H9 (cell line): ENCODE measurements at regions not wholly inside any gene's neighbourhood (a gene's known extent, or its start where the extent isn't known, plus 50 kb on each side); places are given as distances from the start of the nearest gene placed in this dataset.

ENCODE experiments used
- DNase-seq: peaks from one replicate; pipeline ENCODE4 v3.0.0-alpha.2; 2017
- H2AFZ ChIP-seq: one replicate; pipeline ENCODE4 v1.6.1; 2013; ENCODE audit warnings: mild to moderate bottlenecking, low read length, control low read depth, moderate library complexity
- H2AK5ac ChIP-seq: 2 replicates; pipeline ENCODE4 v1.6.1; 2013; ENCODE audit warnings: low read length, control low read depth, mixed read lengths; ENCODE audit not compliant: insufficient read length
- H2BK120ac ChIP-seq: one replicate; pipeline ENCODE4 v1.6.1; 2013; ENCODE audit warnings: low read depth, mild to moderate bottlenecking, low read length, control low read depth, inconsistent platforms; ENCODE audit not compliant: poor library complexity, severe bottlenecking
- H2BK12ac ChIP-seq: 2 replicates; pipeline ENCODE4 v1.6.1; 2013; ENCODE audit warnings: low read length, control low read depth, mixed read lengths, low read depth; ENCODE audit not compliant: insufficient read length
- H2BK15ac ChIP-seq: 2 replicates; pipeline ENCODE4 v1.6.1; 2013; ENCODE audit warnings: low read depth, low read length, control low read depth
- H2BK20ac ChIP-seq: one replicate; pipeline ENCODE4 v1.6.1; 2013; ENCODE audit warnings: low read depth, mild to moderate bottlenecking, low read length, control low read depth, inconsistent platforms; ENCODE audit not compliant: poor library complexity, severe bottlenecking
- H2BK5ac ChIP-seq: 2 replicates; pipeline ENCODE4 v1.6.1; 2013; ENCODE audit warnings: low read length, control low read depth, mixed read lengths; ENCODE audit not compliant: insufficient read length
- H3K14ac ChIP-seq: 2 replicates; pipeline ENCODE4 v1.6.1; 2013; ENCODE audit warnings: low read length, control low read depth; ENCODE audit not compliant: insufficient read depth
- H3K18ac ChIP-seq: 2 replicates; pipeline ENCODE4 v1.6.1; 2013; ENCODE audit warnings: low read depth, mild to moderate bottlenecking, mixed read lengths, low read length, control low read depth; ENCODE audit not compliant: insufficient read length
- H3K23ac ChIP-seq: 2 replicates; pipeline ENCODE4 v1.6.1; 2013; ENCODE audit warnings: low read length, control low read depth, mixed read lengths, low read depth; ENCODE audit not compliant: insufficient read length
- H3K23me2 ChIP-seq: 2 replicates; pipeline ENCODE4 v1.6.1; 2013; ENCODE audit warnings: low read depth, mild to moderate bottlenecking, mixed read lengths, low read length, control low read depth; ENCODE audit not compliant: insufficient read length, poor library complexity, severe bottlenecking
- H3K27ac ChIP-seq: 2 replicates; pipeline ENCODE4 v1.5.1; 2013; ENCODE audit warnings: low read length, control low read depth, mixed read lengths, low read depth; ENCODE audit not compliant: insufficient read length
- H3K27me3 ChIP-seq: 2 replicates; pipeline ENCODE4 v1.6.1; 2013; ENCODE audit warnings: low read length, control low read depth, inconsistent platforms; ENCODE audit not compliant: insufficient read depth
- H3K4ac ChIP-seq: 2 replicates; pipeline ENCODE4 v1.6.1; 2013; ENCODE audit warnings: low read depth, mild to moderate bottlenecking, control low read depth, inconsistent platforms, low read length, moderate library complexity
- H3K4me1 ChIP-seq: 2 replicates; pipeline ENCODE4 v1.6.1; 2013; ENCODE audit warnings: low read length, control low read depth, inconsistent platforms; ENCODE audit not compliant: insufficient read depth
- H3K4me2 ChIP-seq: 2 replicates; pipeline ENCODE4 v1.6.1; 2013; ENCODE audit warnings: low read length, control low read depth, mixed read lengths; ENCODE audit not compliant: insufficient read length, insufficient read depth
- H3K56ac ChIP-seq: 2 replicates; pipeline ENCODE4 v1.6.1; 2013; ENCODE audit warnings: low read depth, mild to moderate bottlenecking, mixed read lengths, low read length, control low read depth; ENCODE audit not compliant: insufficient read length
- H3K79me1 ChIP-seq: 2 replicates; pipeline ENCODE4 v1.6.1; 2013; ENCODE audit warnings: low read depth, mild to moderate bottlenecking, moderate library complexity, low read length, control low read depth, inconsistent platforms; ENCODE audit not compliant: insufficient read depth, poor library complexity, severe bottlenecking
- H3K79me2 ChIP-seq: 2 replicates; pipeline ENCODE4 v1.6.1; 2013; ENCODE audit warnings: low read length, control low read depth, inconsistent platforms; ENCODE audit not compliant: insufficient read depth
- H3K9ac ChIP-seq: 2 replicates; pipeline ENCODE4 v1.6.1; 2013; ENCODE audit warnings: low read length, control low read depth, mixed read lengths; ENCODE audit not compliant: insufficient read length; ENCODE audit errors: extremely low read depth
- H3K9me3 ChIP-seq: one replicate; pipeline ENCODE4 v1.6.1; 2013; ENCODE audit warnings: low read depth, low read length, inconsistent platforms; ENCODE audit not compliant: control insufficient read depth
- H3T11ph ChIP-seq: one replicate; pipeline ENCODE4 v1.6.1; 2013; ENCODE audit warnings: mild to moderate bottlenecking, low read length, control low read depth, inconsistent platforms
- H4K20me1 ChIP-seq: one replicate; pipeline ENCODE4 v1.6.1; 2013; ENCODE audit not compliant: control insufficient read depth, insufficient read length, insufficient read depth
- H4K5ac ChIP-seq: 2 replicates; pipeline ENCODE4 v1.6.1; 2013; ENCODE audit warnings: low read depth, mild to moderate bottlenecking, mixed read lengths, low read length, control low read depth; ENCODE audit not compliant: insufficient read length
- H4K8ac ChIP-seq: replicated peaks from 2 replicates; pipeline ENCODE4 v1.6.1; 2013; ENCODE audit warnings: low read length, control low read depth, mixed read lengths, low read depth; ENCODE audit not compliant: insufficient read length
- H4K91ac ChIP-seq: 2 replicates; pipeline ENCODE4 v1.6.1; 2013; ENCODE audit warnings: low read depth, mild to moderate bottlenecking, moderate library complexity, mixed read lengths, low read length, control low read depth; ENCODE audit not compliant: insufficient read length
- H3K27ac Mint-ChIP-seq, 3 experiments: 2 replicates in 2 of 3; 3 replicates in 1 of 3; pipeline ENCODE4 v1.8.0; 2020 to 2021; ENCODE audit warnings: mixed read lengths in 3 of 3, mild to moderate bottlenecking in 1 of 3, moderate library complexity in 1 of 3
- H3K27me3 Mint-ChIP-seq: 2 replicates; pipeline ENCODE4 v1.8.0; 2021; ENCODE audit warnings: low read depth, mild to moderate bottlenecking, moderate library complexity, mixed read lengths
- H3K36me3 Mint-ChIP-seq, 3 experiments: 2 replicates in 2 of 3; 3 replicates in 1 of 3; pipeline ENCODE4 v1.8.0; 2020 to 2021; ENCODE audit warnings: low read depth in 3 of 3, mixed read lengths in 3 of 3; ENCODE audit not compliant: insufficient read depth in 1 of 3
- H3K4me1 Mint-ChIP-seq, 2 experiments: 2 replicates each; pipeline ENCODE4 v1.8.0; 2020; ENCODE audit warnings: mixed read lengths in 2 of 2
- H3K4me3 Mint-ChIP-seq, 2 experiments: 2 replicates in 1 of 2; 3 replicates in 1 of 2; pipeline ENCODE4 v1.8.0; 2020 to 2021; ENCODE audit warnings: mild to moderate bottlenecking in 2 of 2, mixed read lengths in 2 of 2, moderate library complexity in 1 of 2
- H3K9me3 Mint-ChIP-seq, 2 experiments: 2 replicates in 1 of 2; 3 replicates in 1 of 2; pipeline ENCODE4 v1.8.0; 2020; ENCODE audit warnings: mild to moderate bottlenecking in 2 of 2, mixed read lengths in 2 of 2, moderate library complexity in 1 of 2
- CTCF ChIP-seq: fragments of 200-600 bp; sonication (generic); conservative IDR thresholded peaks from 3 replicates; pipeline ENCODE4 v1.8.0; 2021; ENCODE audit warnings: antibody characterized with exemption, mild to moderate bottlenecking
- WGBS: extraction: QIAGEN DNeasy Blood & Tissue Kit; methylation state at CpG from one replicate; pipeline ENCODE4 v1.1.7; 2013; ENCODE audit warnings: missing lambda C conversion rate, low lambda C conversion rate, mixed read lengths; ENCODE audit not compliant: insufficient read length; ENCODE audit errors: extremely low coverage; 5-methylcytosine and 5-hydroxymethylcytosine counted together

- Histone ChIP-seq H3K56ac (no peak overlapping the region), H2BK20ac (no peak overlapping the region), H4K20me1 (no peaks in the 10 kb centered on the region), H4K5ac (no peak overlapping the region), H4K91ac (no peak overlapping the region), H2BK15ac (no peak overlapping the region), H3K79me1 (no peaks in the 10 kb centered on the region), H2AK5ac (no peak overlapping the region), H3K4me2 (no peak overlapping the region), H2BK120ac (no peak overlapping the region), H3K27me3 (no peaks in the 10 kb centered on the region), H2BK12ac (no peak overlapping the region), H3K4ac (no peak overlapping the region), H3K9me3 (no peaks in the 10 kb centered on the region), H3K9ac (no peak overlapping the region), H2AFZ (no peak overlapping the region), H2BK5ac (no peak overlapping the region), H3K79me2 (no peaks in the 10 kb centered on the region), H3K14ac (no peak overlapping the region), H3K23ac (no peak overlapping the region), H3K27ac (no peak overlapping the region), H3T11ph (no peak overlapping the region), H3K23me2 (no peaks in the 10 kb centered on the region), H3K18ac (no peak overlapping the region), H4K8ac (no peak overlapping the region), H3K4me1 (peaks cover 4% of the 10 kb centered on the region)
- Mint-ChIP-seq H3K36me3 (no peaks in the 10 kb centered on the region), H3K27ac (no peak overlapping the region), H3K27me3 (no peaks in the 10 kb centered on the region), H3K4me3 (no peak overlapping the region), H3K9me3 (no peaks in the 10 kb centered on the region), H3K4me1 (peaks cover 15 to 16% of the 10 kb centered on the region in 2 experiments)
- no CpG with 5 or more reads among the region's 5 CpGs for WGBS
- no peak for DNase-seq
- no peak for TF ChIP-seq CTCF
Observed at GRCh38 chr11:91872243-91872642, 352.4 kb upstream of the FAT3 start.
